ENCODE measurements at regions not wholly inside any gene's neighbourhood (a gene's known extent, or its start where the extent isn't known, plus 50 kb on each side); places are given as distances from the start of the nearest gene placed in this dataset.

GRCh38 chr9:117886616-117887015 is 182.4 kb downstream of the TLR4 start:
- TF ChIP-seq, protein P1, sequence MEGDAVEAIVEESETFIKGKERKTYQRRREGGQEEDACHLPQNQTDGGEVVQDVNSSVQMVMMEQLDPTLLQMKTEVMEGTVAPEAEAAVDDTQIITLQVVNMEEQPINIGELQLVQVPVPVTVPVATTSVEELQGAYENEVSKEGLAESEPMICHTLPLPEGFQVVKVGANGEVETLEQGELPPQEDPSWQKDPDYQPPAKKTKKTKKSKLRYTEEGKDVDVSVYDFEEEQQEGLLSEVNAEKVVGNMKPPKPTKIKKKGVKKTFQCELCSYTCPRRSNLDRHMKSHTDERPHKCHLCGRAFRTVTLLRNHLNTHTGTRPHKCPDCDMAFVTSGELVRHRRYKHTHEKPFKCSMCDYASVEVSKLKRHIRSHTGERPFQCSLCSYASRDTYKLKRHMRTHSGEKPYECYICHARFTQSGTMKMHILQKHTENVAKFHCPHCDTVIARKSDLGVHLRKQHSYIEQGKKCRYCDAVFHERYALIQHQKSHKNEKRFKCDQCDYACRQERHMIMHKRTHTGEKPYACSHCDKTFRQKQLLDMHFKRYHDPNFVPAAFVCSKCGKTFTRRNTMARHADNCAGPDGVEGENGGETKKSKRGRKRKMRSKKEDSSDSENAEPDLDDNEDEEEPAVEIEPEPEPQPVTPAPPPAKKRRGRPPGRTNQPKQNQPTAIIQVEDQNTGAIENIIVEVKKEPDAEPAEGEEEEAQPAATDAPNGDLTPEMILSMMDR (conservative IDR thresholded peaks at IDR 0.05 in 1 of 2, IDR thresholded peaks at IDR 0.05 in 1 of 2; ENCODE audit: extremely low read depth in 1 of 2, insufficient read depth in 1 of 2, low read depth in 1 of 2, low read length in 2 of 2): no peak
- TF ChIP-seq EZH2 (IDR thresholded peaks at IDR 0.05; ENCODE audit: borderline replicate concordance, low read length): no peak
